Activated naive CD4-positive, alpha-beta T cell treated with anti-CD3 and anti-CD28 coated beads, Interleukin-2, amount 10 ng/mL, durations not matched to agents 7 days and 5 days (primary cell): ENCODE measurements at regions not wholly inside any gene's neighbourhood (a gene's known extent, or its start where the extent isn't known, plus 50 kb on each side); places are given as distances from the start of the nearest gene placed in this dataset.

Source experiments
- CTCF ChIA-PET: fragments of 350-600 bp; sonication (Branson Sonifier 250); formaldehyde crosslinking; loops from one replicate; lab custom pipeline; 2021; ENCODE audit warnings: antibody characterized with exemption; lab: Charles Lee
- DNase-seq: peaks from one replicate; pipeline ENCODE4 v3.0.0-alpha.2; 2020
- H3K27ac Mint-ChIP-seq: one replicate; pipeline ENCODE4 v1.8.0; 2021; ENCODE audit warnings: mild to moderate bottlenecking, moderate library complexity, mixed read lengths
- H3K27me3 Mint-ChIP-seq: one replicate; pipeline ENCODE4 v1.8.0; 2021; ENCODE audit warnings: mild to moderate bottlenecking, mixed read lengths
- H3K36me3 Mint-ChIP-seq: one replicate; pipeline ENCODE4 v1.8.0; 2021; ENCODE audit warnings: mixed read lengths
- H3K4me1 Mint-ChIP-seq: one replicate; pipeline ENCODE4 v1.8.0; 2021; ENCODE audit warnings: mixed read lengths
- H3K4me3 Mint-ChIP-seq: one replicate; pipeline ENCODE4 v1.8.0; 2021; ENCODE audit warnings: mild to moderate bottlenecking, moderate library complexity, mixed read lengths
- H3K9me3 Mint-ChIP-seq: one replicate; pipeline ENCODE4 v1.8.0; 2021; ENCODE audit warnings: mixed read lengths

- Mint-ChIP-seq H3K9me3 (no peaks in the 10 kb centered on the region), H3K4me1 (peaks cover 2% of the 10 kb centered on the region), H3K27me3 (no peaks in the 10 kb centered on the region), H3K4me3 (no peak overlapping the region), H3K27ac (no peak overlapping the region), H3K36me3 (no peaks in the 10 kb centered on the region)
- peak; percentile 31 for DNase-seq
- CTCF ChIA-PET, result no interaction called here
Observed at GRCh38 chr4:177596035-177596434, 153.8 kb upstream of the AGA start.

GRCh38 chr4:177596991-177597390 is 154.8 kb upstream of the AGA start:
- H3K4me1 Mint-ChIP-seq, result peaks cover 2% of the 10 kb centered on the region
- no peak overlapping the region for H3K27ac Mint-ChIP-seq
- H3K4me3 Mint-ChIP-seq, result no peak overlapping the region
- no peaks in the 10 kb centered on the region for H3K9me3 Mint-ChIP-seq
- DNase-seq, result no peak
- CTCF ChIA-PET, result no interaction called here
- no peaks in the 10 kb centered on the region for H3K27me3 Mint-ChIP-seq
- H3K36me3 Mint-ChIP-seq, result no peaks in the 10 kb centered on the region

- Mint-ChIP-seq H3K4me3 (no peak overlapping the region), H3K27me3 (no peaks in the 10 kb centered on the region)
- DNase-seq, result no peak
Observed at GRCh38 chr4:177605252-177605651, 163.0 kb upstream of the AGA start.

GRCh38 chr4:177607111-177607573 is 164.9 kb upstream of the AGA start:
- no peak overlapping the region for H3K4me3 Mint-ChIP-seq
- H3K36me3 Mint-ChIP-seq, result no peaks in the 10 kb centered on the region
- no peaks in the 10 kb centered on the region for H3K4me1 Mint-ChIP-seq
- H3K27ac Mint-ChIP-seq, result no peak overlapping the region
- no peaks in the 10 kb centered on the region for H3K9me3 Mint-ChIP-seq
- no peaks in the 10 kb centered on the region for H3K27me3 Mint-ChIP-seq
- no peak for DNase-seq
- CTCF ChIA-PET, result no interaction called here

More at GRCh38 chr4:177605252-177605651, 163.0 kb upstream of the AGA start:
- CTCF ChIA-PET, result no interaction called here
- Mint-ChIP-seq H3K27ac (no peak overlapping the region), H3K36me3 (no peaks in the 10 kb centered on the region), H3K4me1 (no peaks in the 10 kb centered on the region), H3K9me3 (no peaks in the 10 kb centered on the region)

GRCh38 chr4:177611974-177612664 is 169.9 kb upstream of the AGA start:
- H3K4me3 Mint-ChIP-seq, result no peak overlapping the region
- CTCF ChIA-PET, result no interaction called here
- no peaks in the 10 kb centered on the region for H3K36me3 Mint-ChIP-seq
- H3K4me1 Mint-ChIP-seq, result no peaks in the 10 kb centered on the region
- H3K27ac Mint-ChIP-seq, result no peak overlapping the region
- no peaks in the 10 kb centered on the region for H3K27me3 Mint-ChIP-seq
- no peak for DNase-seq
- no peaks in the 10 kb centered on the region for H3K9me3 Mint-ChIP-seq

- no peaks in the 10 kb centered on the region for H3K9me3 Mint-ChIP-seq
- CTCF ChIA-PET, result no interaction called here
- no peak overlapping the region for H3K4me3 Mint-ChIP-seq
- no peaks in the 10 kb centered on the region for H3K27me3 Mint-ChIP-seq
- DNase-seq, result no peak
- no peaks in the 10 kb centered on the region for H3K4me1 Mint-ChIP-seq
- H3K36me3 Mint-ChIP-seq, result no peaks in the 10 kb centered on the region
- H3K27ac Mint-ChIP-seq, result no peak overlapping the region
Observed at GRCh38 chr4:177612684-177613083, 170.4 kb upstream of the AGA start.

GRCh38 chr4:177632481-177632880 is 190.2 kb upstream of the AGA start:
- Mint-ChIP-seq H3K4me3 (no peak overlapping the region), H3K27ac (no peak overlapping the region)
- CTCF ChIA-PET, result interaction anchor here (1.0 kb wide), 1 partner anchor 368 kb away, joined by 3 read pairs; no protein-coding TSS in a partner anchor

GRCh38 chr4:177638871-177639270 is 196.6 kb upstream of the AGA start:
- Mint-ChIP-seq H3K4me1 (no peaks in the 10 kb centered on the region), H3K9me3 (no peaks in the 10 kb centered on the region), H3K36me3 (no peaks in the 10 kb centered on the region), H3K27ac (no peak overlapping the region), H3K27me3 (no peaks in the 10 kb centered on the region), H3K4me3 (no peak overlapping the region)
- CTCF ChIA-PET, result no interaction called here
- DNase-seq, result no peak

More at GRCh38 chr4:177632481-177632880, 190.2 kb upstream of the AGA start:
- Mint-ChIP-seq H3K4me1 (no peaks in the 10 kb centered on the region), H3K27me3 (no peaks in the 10 kb centered on the region), H3K9me3 (no peaks in the 10 kb centered on the region), H3K36me3 (no peaks in the 10 kb centered on the region)
- no peak for DNase-seq

GRCh38 chr4:177640864-177641263 is 198.6 kb upstream of the AGA start:
- no peak overlapping the region for H3K27ac Mint-ChIP-seq
- no peaks in the 10 kb centered on the region for H3K4me1 Mint-ChIP-seq
- CTCF ChIA-PET, result no interaction called here
- H3K4me3 Mint-ChIP-seq, result no peak overlapping the region
- no peaks in the 10 kb centered on the region for H3K27me3 Mint-ChIP-seq
- H3K36me3 Mint-ChIP-seq, result no peaks in the 10 kb centered on the region
- H3K9me3 Mint-ChIP-seq, result no peaks in the 10 kb centered on the region
- DNase-seq, result no peak

- CTCF ChIA-PET, result interaction anchor here (0.7 kb wide), 1 partner anchor 46 kb away, joined by 3 read pairs; no protein-coding TSS in a partner anchor
- H3K27me3 Mint-ChIP-seq, result no peaks in the 10 kb centered on the region
- no peak overlapping the region for H3K27ac Mint-ChIP-seq
- no peaks in the 10 kb centered on the region for H3K9me3 Mint-ChIP-seq
- DNase-seq, result no peak
- H3K4me1 Mint-ChIP-seq, result no peaks in the 10 kb centered on the region
- no peak overlapping the region for H3K4me3 Mint-ChIP-seq
- no peaks in the 10 kb centered on the region for H3K36me3 Mint-ChIP-seq
Observed at GRCh38 chr4:177660223-177660622, 218.0 kb upstream of the AGA start.

- no peaks in the 10 kb centered on the region for H3K9me3 Mint-ChIP-seq
- H3K4me1 Mint-ChIP-seq, result no peaks in the 10 kb centered on the region
- no peaks in the 10 kb centered on the region for H3K36me3 Mint-ChIP-seq
- no peak overlapping the region for H3K4me3 Mint-ChIP-seq
- no peak overlapping the region for H3K27ac Mint-ChIP-seq
- CTCF ChIA-PET, result no interaction called here
- DNase-seq, result no peak
- no peaks in the 10 kb centered on the region for H3K27me3 Mint-ChIP-seq
Observed at GRCh38 chr4:177667687-177668086, 225.4 kb upstream of the AGA start.

- no peak for DNase-seq
- Mint-ChIP-seq H3K9me3 (no peaks in the 10 kb centered on the region), H3K4me3 (no peak overlapping the region), H3K36me3 (no peaks in the 10 kb centered on the region), H3K4me1 (no peaks in the 10 kb centered on the region), H3K27me3 (no peaks in the 10 kb centered on the region), H3K27ac (no peak overlapping the region)
- CTCF ChIA-PET, result no interaction called here
Observed at GRCh38 chr4:177671387-177671786, 229.2 kb upstream of the AGA start.

- Mint-ChIP-seq H3K27ac (no peak overlapping the region), H3K27me3 (no peaks in the 10 kb centered on the region), H3K36me3 (no peaks in the 10 kb centered on the region), H3K4me3 (no peak overlapping the region), H3K9me3 (no peaks in the 10 kb centered on the region), H3K4me1 (no peaks in the 10 kb centered on the region)
- DNase-seq, result no peak
- CTCF ChIA-PET, result no interaction called here
Observed at GRCh38 chr4:177671845-177672244, 229.6 kb upstream of the AGA start.

- Mint-ChIP-seq H3K4me1 (no peaks in the 10 kb centered on the region), H3K4me3 (no peak overlapping the region), H3K27me3 (no peaks in the 10 kb centered on the region), H3K9me3 (no peaks in the 10 kb centered on the region), H3K27ac (no peak overlapping the region), H3K36me3 (no peaks in the 10 kb centered on the region)
- CTCF ChIA-PET, result no interaction called here
- no peak for DNase-seq
Observed at GRCh38 chr4:177673985-177674489, 231.8 kb upstream of the AGA start.

GRCh38 chr4:177680308-177680707 is 238.1 kb upstream of the AGA start:
- CTCF ChIA-PET, result no interaction called here
- H3K36me3 Mint-ChIP-seq, result no peaks in the 10 kb centered on the region
- no peaks in the 10 kb centered on the region for H3K9me3 Mint-ChIP-seq
- no peak overlapping the region for H3K27ac Mint-ChIP-seq
- no peak for DNase-seq
- H3K4me1 Mint-ChIP-seq, result no peaks in the 10 kb centered on the region
- no peaks in the 10 kb centered on the region for H3K27me3 Mint-ChIP-seq
- no peak overlapping the region for H3K4me3 Mint-ChIP-seq
